H1 (cell line): ENCODE measurements at regions not wholly inside any gene's neighbourhood (a gene's known extent, or its start where the extent isn't known, plus 50 kb on each side); places are given as distances from the start of the nearest gene placed in this dataset.

Experiments
- CTCF ChIA-PET: fragments of 300-600 bp; sonication (Branson Sonifier 250); formaldehyde crosslinking; loops from one replicate; lab custom pipeline; 2021; ENCODE audit not compliant: partially characterized antibody; lab: Charles Lee
- POLR2A ChIA-PET: fragments of 300-600 bp; sonication (Branson Sonifier 250); formaldehyde crosslinking; loops from one replicate; lab custom pipeline; 2021; ENCODE audit warnings: inconsistent platforms; ENCODE audit not compliant: partially characterized antibody; lab: Charles Lee
- DNase-seq, 2 experiments: peaks; one replicate each; pipeline versions ENCODE4 v3.0.0 to v3.0.0-alpha.2; 2010 to 2022; ENCODE audit warnings: low spot score in 2 of 2, low read depth in 1 of 2, mixed read lengths in 1 of 2
- FAIRE-seq: peaks from 2 replicates; lab custom pipeline; 2011; peaks lifted over from hg19 to GRCh38; lab: Jason Lieb, UNC
- H2AFZ ChIP-seq: 2 replicates; pipeline ENCODE4 v1.8.1; 2012; ENCODE audit warnings: low read length, inconsistent platforms
- H2AK5ac ChIP-seq: 2 replicates; pipeline ENCODE4 v1.6.1; 2013; ENCODE audit warnings: low read depth, low read length
- H2BK120ac ChIP-seq: replicated peaks from 2 replicates; pipeline ENCODE3; 2013; ENCODE audit warnings: low read depth, low read length, inconsistent platforms
- H2BK12ac ChIP-seq: 2 replicates; pipeline ENCODE4 v1.6.1; 2013; ENCODE audit warnings: low read depth, low read length
- H2BK15ac ChIP-seq: 2 replicates; pipeline ENCODE4 v1.6.1; 2013; ENCODE audit warnings: low read length
- H2BK20ac ChIP-seq: 2 replicates; pipeline ENCODE4 v1.6.1; 2013; ENCODE audit warnings: low read length
- H2BK5ac ChIP-seq: 2 replicates; pipeline ENCODE4 v1.6.1; 2013; ENCODE audit warnings: low read depth, low read length
- H3K14ac ChIP-seq: 2 replicates; pipeline ENCODE4 v1.6.1; 2013; ENCODE audit warnings: inconsistent platforms; ENCODE audit not compliant: insufficient read length
- H3K18ac ChIP-seq: 2 replicates; pipeline ENCODE4 v1.6.1; 2013; ENCODE audit warnings: low read length; ENCODE audit errors: extremely low read depth
- H3K23ac ChIP-seq: 2 replicates; pipeline ENCODE4 v1.6.1; 2013; ENCODE audit warnings: inconsistent platforms; ENCODE audit not compliant: insufficient read length
- H3K23me2 ChIP-seq: 2 replicates; pipeline ENCODE4 v1.6.1; 2013; ENCODE audit warnings: low read depth, low read length
- H3K27ac ChIP-seq: 2 replicates; pipeline ENCODE4 v1.6.1; 2011; ENCODE audit warnings: low read depth, low read length, inconsistent platforms
- H3K27me3 ChIP-seq, 4 experiments: replicated peaks in 1 of 4; 1 replicate in 1 of 4; 2 replicates in 3 of 4; pipeline versions ENCODE4 v1.6.1 to v1.8.1; 2011 to 2013; ENCODE audit warnings: low read length in 3 of 4, mild to moderate bottlenecking in 3 of 4, inconsistent platforms in 2 of 4, mixed read lengths in 2 of 4, moderate library complexity in 1 of 4; ENCODE audit not compliant: control insufficient read depth in 3 of 4, insufficient read depth in 3 of 4; ENCODE audit errors: extremely low read depth in 1 of 4
- H3K36me3 ChIP-seq, 4 experiments: 2 replicates each; pipeline versions ENCODE4 v1.6.1 to v1.8.1; 2011 to 2013; ENCODE audit warnings: mild to moderate bottlenecking in 4 of 4, low read length in 3 of 4, moderate library complexity in 2 of 4, control low read depth in 1 of 4, inconsistent platforms in 1 of 4; ENCODE audit not compliant: insufficient read depth in 4 of 4, control insufficient read depth in 2 of 4
- H3K4ac ChIP-seq: replicated peaks from 2 replicates; pipeline ENCODE3; 2013; ENCODE audit warnings: low read length, low read depth, mixed read lengths, inconsistent platforms; ENCODE audit not compliant: insufficient read length
- H3K4me1 ChIP-seq, 4 experiments: replicated peaks in 1 of 4; 1 replicate in 1 of 4; 2 replicates in 3 of 4; pipeline versions ENCODE4 v1.6.1 to v1.8.1; 2011 to 2013; ENCODE audit warnings: low read length in 3 of 4, inconsistent platforms in 2 of 4, mixed read lengths in 1 of 4; ENCODE audit not compliant: insufficient read depth in 4 of 4, control insufficient read depth in 3 of 4
- H3K4me2 ChIP-seq, 2 experiments: 2 replicates each; pipeline versions ENCODE4 v1.6.1 to v1.8.1; 2011 to 2013; ENCODE audit warnings: low read depth in 2 of 2, low read length in 2 of 2, control low read depth in 1 of 2, inconsistent platforms in 1 of 2, mild to moderate bottlenecking in 1 of 2; ENCODE audit not compliant: insufficient read depth in 1 of 2
- H3K4me3 ChIP-seq, 4 experiments: fragments of 200-600, 300-600 bp in 1 of 4; sonication (generic), shearing (Covaris generic), sonication (Bioruptor Twin) in 1 of 4; 2 replicates each; pipeline versions ENCODE4 v1.5.1 to v1.8.1; 2011 to 2016; ENCODE audit warnings: low read length in 4 of 4, low read depth in 3 of 4, control low read depth in 2 of 4, inconsistent platforms in 2 of 4, mild to moderate bottlenecking in 2 of 4, mixed read lengths in 1 of 4, moderate library complexity in 1 of 4; ENCODE audit not compliant: insufficient read depth in 2 of 4; ENCODE audit errors: extremely low read depth in 1 of 4
- H3K56ac ChIP-seq: replicated peaks from 2 replicates; pipeline ENCODE3; 2013; ENCODE audit warnings: low read depth, mild to moderate bottlenecking, mixed read lengths, low read length, inconsistent platforms; ENCODE audit not compliant: insufficient read length
- H3K79me1 ChIP-seq: 2 replicates; pipeline ENCODE4 v1.6.1; 2013; ENCODE audit warnings: low read depth, low read length, control low read depth
- H3K79me2 ChIP-seq, 2 experiments: 2 replicates each; pipeline versions ENCODE4 v1.6.1 to v1.8.1; 2012 to 2013; ENCODE audit warnings: low read length in 2 of 2, mild to moderate bottlenecking in 2 of 2, inconsistent platforms in 1 of 2; ENCODE audit not compliant: insufficient read depth in 2 of 2, control insufficient read depth in 1 of 2
- H3K9ac ChIP-seq, 4 experiments: replicated peaks in 1 of 4; 1 replicate in 1 of 4; 2 replicates in 3 of 4; pipeline versions ENCODE4 v1.6.1 to v1.8.1; 2011 to 2013; ENCODE audit warnings: low read depth in 3 of 4, low read length in 3 of 4, control low read depth in 2 of 4, mild to moderate bottlenecking in 2 of 4, moderate library complexity in 2 of 4, inconsistent platforms in 1 of 4; ENCODE audit errors: extremely low read depth in 1 of 4
- H3K9me3 ChIP-seq, 2 experiments: 2 replicates each; pipeline versions ENCODE4 v1.6.1 to v1.8.1; 2012 to 2013; ENCODE audit warnings: mild to moderate bottlenecking in 2 of 2, moderate library complexity in 2 of 2, control low read depth in 1 of 2, inconsistent platforms in 1 of 2, low read depth in 1 of 2, low read length in 1 of 2, mixed read lengths in 1 of 2; ENCODE audit not compliant: insufficient read depth in 2 of 2
- H4K20me1 ChIP-seq, 2 experiments: replicated peaks in 1 of 2; 2 replicates each; pipeline versions ENCODE3 to v1.8.1; 2011 to 2013; ENCODE audit warnings: inconsistent platforms in 2 of 2, low read length in 2 of 2, mild to moderate bottlenecking in 1 of 2; ENCODE audit not compliant: insufficient read depth in 2 of 2, control insufficient read depth in 1 of 2
- H4K5ac ChIP-seq: 2 replicates; pipeline ENCODE4 v1.6.1; 2013; ENCODE audit warnings: low read length, low read depth, mixed read lengths, inconsistent platforms; ENCODE audit not compliant: insufficient read length
- H4K8ac ChIP-seq: 2 replicates; pipeline ENCODE4 v1.8.0; 2013; ENCODE audit warnings: mild to moderate bottlenecking, moderate library complexity, low read length, inconsistent platforms; ENCODE audit not compliant: insufficient read depth; ENCODE audit errors: extremely low read depth
- H4K91ac ChIP-seq: replicated peaks from 2 replicates; pipeline ENCODE3; 2013; ENCODE audit warnings: low read length, mixed read lengths, inconsistent platforms; ENCODE audit not compliant: insufficient read length
- BACH1 ChIP-seq: IDR thresholded peaks from 2 replicates; pipeline ENCODE4 v1.6.1; 2012; ENCODE audit warnings: low read length, improper control_type of control experiment
- CBX5 ChIP-seq: fragments of 300-800, 300-1000 bp; sonication (generic); IDR thresholded peaks from 2 replicates; pipeline ENCODE4 v1.7.1; 2016; ENCODE audit warnings: antibody characterized with exemption, low read length, low read depth
- CHD2 ChIP-seq: IDR thresholded peaks from 2 replicates; pipeline ENCODE4 v1.6.1; 2012; ENCODE audit warnings: low read length, improper control_type of control experiment
- EZH2 ChIP-seq: fragments of 200-600 bp; sonication (generic); IDR thresholded peaks from 2 replicates; pipeline ENCODE4 v1.7.1; 2012; ENCODE audit warnings: low read depth, mild to moderate bottlenecking, moderate library complexity, low read length, inconsistent platforms; ENCODE audit not compliant: severe bottlenecking
- KDM1A ChIP-seq: fragments of 200-600, 300-600 bp; sonication (generic); IDR thresholded peaks from 2 replicates; pipeline ENCODE4 v1.7.1; 2016; ENCODE audit warnings: mild to moderate bottlenecking, low read length, borderline replicate concordance
- KDM4A ChIP-seq: IDR thresholded peaks from one replicate; pipeline ENCODE4 v1.7.1; 2012; ENCODE audit warnings: low read depth, mild to moderate bottlenecking, moderate library complexity, low read length, inconsistent platforms; ENCODE audit not compliant: severe bottlenecking
- NANOG ChIP-seq: IDR thresholded peaks from 2 replicates; pipeline ENCODE4 v1.6.1; 2011; ENCODE audit warnings: low read length, low read depth, mild to moderate bottlenecking, inconsistent platforms; ENCODE audit not compliant: insufficient read depth, poor library complexity, severe bottlenecking
- POLR2AphosphoS5 ChIP-seq: IDR thresholded peaks from 2 replicates; pipeline ENCODE4 v1.6.1; 2011; ENCODE audit warnings: low read depth, low read length
- POU5F1 ChIP-seq: IDR thresholded peaks from 2 replicates; pipeline ENCODE4 v1.6.1; 2011; ENCODE audit warnings: low read depth, mild to moderate bottlenecking, low read length, moderate library complexity
- RXRA ChIP-seq: IDR thresholded peaks from 2 replicates; pipeline ENCODE4 v1.6.1; 2011; ENCODE audit warnings: low read depth, mild to moderate bottlenecking, low read length, moderate library complexity; ENCODE audit not compliant: insufficient read depth
- SIX5 ChIP-seq: IDR thresholded peaks from 2 replicates; pipeline ENCODE4 v1.6.1; 2011; ENCODE audit warnings: mild to moderate bottlenecking, low read depth, low read length
- USF2 ChIP-seq: IDR thresholded peaks from 2 replicates; pipeline ENCODE4 v1.6.1; 2011; ENCODE audit warnings: low read length, improper control_type of control experiment
- ZNF274 ChIP-seq: IDR thresholded peaks from 2 replicates; pipeline ENCODE4 v1.7.0; 2012; ENCODE audit warnings: low read length, borderline replicate concordance; ENCODE audit errors: extremely low read depth
- WGBS, 2 experiments: shearing (Covaris generic) in 1 of 2; methylation state at CpG; one replicate each; pipeline versions ENCODE4 v1.1.6 to v1.1.7; 2013 to 2015; ENCODE audit warnings: low lambda C conversion rate in 2 of 2, mixed read lengths in 2 of 2, inconsistent platforms in 1 of 2, low coverage in 1 of 2, missing lambda C conversion rate in 1 of 2; ENCODE audit not compliant: insufficient replicate concordance in 2 of 2, insufficient coverage in 1 of 2, insufficient read length in 1 of 2; ENCODE audit errors: extremely low coverage in 1 of 2, missing lambda C conversion rate in 1 of 2; 5-methylcytosine and 5-hydroxymethylcytosine counted together

- Histone ChIP-seq H3K23me2 (no peaks in the 10 kb centered on the region), H2BK5ac (no peak overlapping the region), H3K79me2 (no peaks in the 10 kb centered on the region), H3K79me1 (no peaks in the 10 kb centered on the region), H2BK12ac (no peak overlapping the region), H3K14ac (no peak overlapping the region), H3K23ac (no peak overlapping the region), H2BK15ac (no peak overlapping the region), H3K4ac (no peak overlapping the region), H2BK120ac (no peak overlapping the region), H4K91ac (no peak overlapping the region), H3K27me3 (peaks cover 0 to 1% (median 0%) of the 10 kb centered on the region in 4 experiments; a peak in 1 of 7 replicates), H4K5ac (no peak overlapping the region), H3K27ac (no peak overlapping the region), H3K9me3 (no peaks in the 10 kb centered on the region), H4K20me1 (no peaks in the 10 kb centered on the region), H3K4me2 (no peak overlapping the region), H3K18ac (no peak overlapping the region), H3K56ac (no peak overlapping the region), H3K4me1 (no peaks in the 10 kb centered on the region), H4K8ac (no peak overlapping the region), H3K36me3 (no peaks in the 10 kb centered on the region), H3K9ac (no peak overlapping the region), H2BK20ac (no peak overlapping the region), H3K4me3 (no peak overlapping the region), H2AFZ (no peak overlapping the region)
- WGBS, 2 experiments = 81% methylated on average over 1 of the region's 1 CpG; no CpG with 5 or more reads in 1 of the 2 experiments
- ChIA-PET POLR2A (no interaction called here), CTCF (interaction anchor here (1.1 kb wide), 1 partner anchor 30 kb away, joined by 3 read pairs; no protein-coding TSS in a partner anchor)
- FAIRE-seq (no peak), DNase-seq (no peak)
- TF ChIP-seq ZNF274 (no peak), POU5F1 (no peak), RXRA (no peak), CBX5 (no peak), NANOG (no peak), SIX5 (no peak), BACH1 (no peak), KDM4A (no peak), CHD2 (no peak), USF2 (no peak), EZH2 (no peak), POLR2AphosphoS5 (no peak), KDM1A (no peak)
- TF ChIP-seq, all 59 proteins: peak for 0
- no peak overlapping the region for H2AK5ac ChIP-seq
Measured at GRCh38 chr10:27366769-27367168, 126.2 kb upstream of the ACBD5 start.
